ENCODE measurements at regions not wholly inside any gene's neighbourhood (a gene's known extent, or its start where the extent isn't known, plus 50 kb on each side); places are given as distances from the start of the nearest gene placed in this dataset.

- FAIRE-seq (no peak), DNase-seq (no peak)
- Histone ChIP-seq H3K36me3 (ENCODE audit: control insufficient read depth in 3 of 3, insufficient read depth in 2 of 3, low read depth in 1 of 3, low read length in 3 of 3) (no peaks in the 10 kb centered on the region), H3K27me3 (ENCODE audit: control insufficient read depth in 3 of 3, insufficient read depth in 3 of 3, low read length in 3 of 3) (no peaks in the 10 kb centered on the region), H3K4me3 (ENCODE audit: low read depth in 1 of 3, low read length in 3 of 3) (no peak overlapping the region), H3K9me3 (ENCODE audit: control insufficient read depth in 2 of 2, insufficient read depth in 1 of 2, low read depth in 1 of 2, low read length in 1 of 2) (no peaks in the 10 kb centered on the region), H3K4me1 (ENCODE audit: control insufficient read depth in 3 of 3, insufficient read depth in 2 of 3, low read depth in 1 of 3, low read length in 2 of 3) (no peaks in the 10 kb centered on the region), H3K27ac (ENCODE audit: low read depth in 1 of 3, low read length in 2 of 3) (no peak overlapping the region)
- 64 to 79% (median 70%) methylated on average over 2 of the region's 2 CpGs for WGBS, 3 donors
Observed at GRCh38 chr7:17477182-17477581, 178.7 kb downstream of the AHR start.

GRCh38 chr7:17481118-17481517, 182.7 kb downstream of the AHR start:
- Histone ChIP-seq H3K4me1 (ENCODE audit: control insufficient read depth in 3 of 3, insufficient read depth in 2 of 3, low read depth in 1 of 3, low read length in 2 of 3) (no peaks in the 10 kb centered on the region), H3K27me3 (ENCODE audit: control insufficient read depth in 3 of 3, insufficient read depth in 3 of 3, low read length in 3 of 3) (no peaks in the 10 kb centered on the region), H3K27ac (ENCODE audit: low read depth in 1 of 3, low read length in 2 of 3) (no peak overlapping the region), H3K4me3 (ENCODE audit: low read depth in 1 of 3, low read length in 3 of 3) (no peak overlapping the region), H3K9me3 (ENCODE audit: control insufficient read depth in 2 of 2, insufficient read depth in 1 of 2, low read depth in 1 of 2, low read length in 1 of 2) (no peaks in the 10 kb centered on the region), H3K36me3 (ENCODE audit: control insufficient read depth in 3 of 3, insufficient read depth in 2 of 3, low read depth in 1 of 3, low read length in 3 of 3) (no peaks in the 10 kb centered on the region)
- WGBS, 3 donors, result 86 to 98% (median 94%) methylated on average over 2 of the region's 2 CpGs
- no peak for FAIRE-seq
- no peak for DNase-seq

- FAIRE-seq (no peak), DNase-seq (no peak)
- Histone ChIP-seq H3K4me1 (ENCODE audit: control insufficient read depth in 3 of 3, insufficient read depth in 2 of 3, low read depth in 1 of 3, low read length in 2 of 3) (no peaks in the 10 kb centered on the region), H3K36me3 (ENCODE audit: control insufficient read depth in 3 of 3, insufficient read depth in 2 of 3, low read depth in 1 of 3, low read length in 3 of 3) (no peaks in the 10 kb centered on the region), H3K27me3 (ENCODE audit: control insufficient read depth in 3 of 3, insufficient read depth in 3 of 3, low read length in 3 of 3) (no peaks in the 10 kb centered on the region), H3K27ac (ENCODE audit: low read depth in 1 of 3, low read length in 2 of 3) (no peak overlapping the region), H3K4me3 (ENCODE audit: low read depth in 1 of 3, low read length in 3 of 3) (no peak overlapping the region), H3K9me3 (ENCODE audit: control insufficient read depth in 2 of 2, insufficient read depth in 1 of 2, low read depth in 1 of 2, low read length in 1 of 2) (no peaks in the 10 kb centered on the region)
- WGBS, 3 donors, result 84 to 95% (median 87%) methylated on average over 1 of the region's 1 CpG
Observed at GRCh38 chr7:17485368-17485767, 186.9 kb downstream of the AHR start.

- Histone ChIP-seq H3K9me3 (ENCODE audit: control insufficient read depth in 2 of 2, insufficient read depth in 1 of 2, low read depth in 1 of 2, low read length in 1 of 2) (no peaks in the 10 kb centered on the region), H3K4me1 (ENCODE audit: control insufficient read depth in 3 of 3, insufficient read depth in 2 of 3, low read depth in 1 of 3, low read length in 2 of 3) (no peaks in the 10 kb centered on the region), H3K36me3 (ENCODE audit: control insufficient read depth in 3 of 3, insufficient read depth in 2 of 3, low read depth in 1 of 3, low read length in 3 of 3) (no peaks in the 10 kb centered on the region), H3K27me3 (ENCODE audit: control insufficient read depth in 3 of 3, insufficient read depth in 3 of 3, low read length in 3 of 3) (no peaks in the 10 kb centered on the region), H3K4me3 (ENCODE audit: low read depth in 1 of 3, low read length in 3 of 3) (no peak overlapping the region), H3K27ac (ENCODE audit: low read depth in 1 of 3, low read length in 2 of 3) (no peak overlapping the region)
- DNase-seq (no peak), FAIRE-seq (no peak)
- WGBS, 3 donors, result 62 to 83% (median 79%) methylated on average over 1 of the region's 1 CpG
Observed at GRCh38 chr7:17485904-17486303, 187.5 kb downstream of the AHR start.

GRCh38 chr7:17486835-17487234, 188.4 kb downstream of the AHR start:
- H3K27ac ChIP-seq (ENCODE audit: low read depth in 1 of 3, low read length in 2 of 3), result no peak overlapping the region
- DNase-seq, result peak; percentile 23 to 25
- 94 to 95% (median 95%) methylated on average over 2 of the region's 2 CpGs for WGBS, 3 donors

GRCh38 chr7:17487343-17487742, 188.9 kb downstream of the AHR start:
- WGBS, 3 donors, result 87 to 92% (median 91%) methylated on average over 2 of the region's 2 CpGs
- Histone ChIP-seq H3K36me3 (ENCODE audit: control insufficient read depth in 3 of 3, insufficient read depth in 2 of 3, low read depth in 1 of 3, low read length in 3 of 3) (no peaks in the 10 kb centered on the region), H3K27ac (ENCODE audit: low read depth in 1 of 3, low read length in 2 of 3) (no peak overlapping the region), H3K27me3 (ENCODE audit: control insufficient read depth in 3 of 3, insufficient read depth in 3 of 3, low read length in 3 of 3) (no peaks in the 10 kb centered on the region), H3K9me3 (ENCODE audit: control insufficient read depth in 2 of 2, insufficient read depth in 1 of 2, low read depth in 1 of 2, low read length in 1 of 2) (no peaks in the 10 kb centered on the region), H3K4me3 (ENCODE audit: low read depth in 1 of 3, low read length in 3 of 3) (no peak overlapping the region), H3K4me1 (ENCODE audit: control insufficient read depth in 3 of 3, insufficient read depth in 2 of 3, low read depth in 1 of 3, low read length in 2 of 3) (no peaks in the 10 kb centered on the region)
- FAIRE-seq (no peak), DNase-seq (no peak)

More at GRCh38 chr7:17486835-17487234, 188.4 kb downstream of the AHR start:
- H3K4me1 ChIP-seq (ENCODE audit: control insufficient read depth in 3 of 3, insufficient read depth in 2 of 3, low read depth in 1 of 3, low read length in 2 of 3), result no peaks in the 10 kb centered on the region
- H3K27me3 ChIP-seq (ENCODE audit: control insufficient read depth in 3 of 3, insufficient read depth in 3 of 3, low read length in 3 of 3), result no peaks in the 10 kb centered on the region
- no peak for FAIRE-seq
- no peaks in the 10 kb centered on the region for H3K36me3 ChIP-seq (ENCODE audit: control insufficient read depth in 3 of 3, insufficient read depth in 2 of 3, low read depth in 1 of 3, low read length in 3 of 3)
- no peak overlapping the region for H3K4me3 ChIP-seq (ENCODE audit: low read depth in 1 of 3, low read length in 3 of 3)
- H3K9me3 ChIP-seq (ENCODE audit: control insufficient read depth in 2 of 2, insufficient read depth in 1 of 2, low read depth in 1 of 2, low read length in 1 of 2), result no peaks in the 10 kb centered on the region

- DNase-seq (no peak), FAIRE-seq (no peak)
- Histone ChIP-seq H3K27me3 (ENCODE audit: control insufficient read depth in 3 of 3, insufficient read depth in 3 of 3, low read length in 3 of 3) (no peaks in the 10 kb centered on the region), H3K9me3 (ENCODE audit: control insufficient read depth in 2 of 2, insufficient read depth in 1 of 2, low read depth in 1 of 2, low read length in 1 of 2) (no peaks in the 10 kb centered on the region), H3K27ac (ENCODE audit: low read depth in 1 of 3, low read length in 2 of 3) (no peak overlapping the region), H3K36me3 (ENCODE audit: control insufficient read depth in 3 of 3, insufficient read depth in 2 of 3, low read depth in 1 of 3, low read length in 3 of 3) (no peaks in the 10 kb centered on the region), H3K4me3 (ENCODE audit: low read depth in 1 of 3, low read length in 3 of 3) (no peak overlapping the region), H3K4me1 (ENCODE audit: control insufficient read depth in 3 of 3, insufficient read depth in 2 of 3, low read depth in 1 of 3, low read length in 2 of 3) (no peaks in the 10 kb centered on the region)
- WGBS, 3 donors, result 67 to 74% (median 73%) methylated on average over 1 of the region's 1 CpG
Observed at GRCh38 chr7:17488829-17489228, 190.4 kb downstream of the AHR start.

GRCh38 chr7:17489961-17490360, 191.5 kb downstream of the AHR start:
- DNase-seq, result no peak
- H3K27me3 ChIP-seq (ENCODE audit: control insufficient read depth in 3 of 3, insufficient read depth in 3 of 3, low read length in 3 of 3), result no peaks in the 10 kb centered on the region
- FAIRE-seq, result no peak
- peaks cover 1 to 7% of the 10 kb centered on the region in 2 donors for H3K9me3 ChIP-seq (ENCODE audit: control insufficient read depth in 2 of 2, insufficient read depth in 1 of 2, low read depth in 1 of 2, low read length in 1 of 2)
- H3K4me3 ChIP-seq (ENCODE audit: low read depth in 1 of 3, low read length in 3 of 3), result no peak overlapping the region
- 79 to 89% (median 80%) methylated on average over 4 of the region's 4 CpGs for WGBS, 3 donors
- no peak overlapping the region for H3K27ac ChIP-seq (ENCODE audit: low read depth in 1 of 3, low read length in 2 of 3)
- H3K4me1 ChIP-seq (ENCODE audit: control insufficient read depth in 3 of 3, insufficient read depth in 2 of 3, low read depth in 1 of 3, low read length in 2 of 3), result no peaks in the 10 kb centered on the region
- H3K36me3 ChIP-seq (ENCODE audit: control insufficient read depth in 3 of 3, insufficient read depth in 2 of 3, low read depth in 1 of 3, low read length in 3 of 3), result no peaks in the 10 kb centered on the region

- Histone ChIP-seq H3K4me1 (ENCODE audit: control insufficient read depth in 3 of 3, insufficient read depth in 2 of 3, low read depth in 1 of 3, low read length in 2 of 3) (no peaks in the 10 kb centered on the region), H3K9me3 (ENCODE audit: control insufficient read depth in 2 of 2, insufficient read depth in 1 of 2, low read depth in 1 of 2, low read length in 1 of 2) (peaks cover 1 to 7% of the 10 kb centered on the region in 2 donors), H3K27ac (ENCODE audit: low read depth in 1 of 3, low read length in 2 of 3) (no peak overlapping the region), H3K36me3 (ENCODE audit: control insufficient read depth in 3 of 3, insufficient read depth in 2 of 3, low read depth in 1 of 3, low read length in 3 of 3) (no peaks in the 10 kb centered on the region), H3K4me3 (ENCODE audit: low read depth in 1 of 3, low read length in 3 of 3) (no peak overlapping the region), H3K27me3 (ENCODE audit: control insufficient read depth in 3 of 3, insufficient read depth in 3 of 3, low read length in 3 of 3) (no peaks in the 10 kb centered on the region)
- FAIRE-seq, result no peak
- no peak for DNase-seq
- WGBS, 3 donors, result 86 to 93% (median 92%) methylated on average over 5 of the region's 5 CpGs
Observed at GRCh38 chr7:17490825-17491224, 192.4 kb downstream of the AHR start.
